H9 (cell line): ENCODE measurements at regions not wholly inside any gene's neighbourhood (a gene's known extent, or its start where the extent isn't known, plus 50 kb on each side); places are given as distances from the start of the nearest gene placed in this dataset.

ENCODE experiments used
- DNase-seq: peaks from one replicate; pipeline ENCODE4 v3.0.0-alpha.2; 2017
- H2AFZ ChIP-seq: one replicate; pipeline ENCODE4 v1.6.1; 2013; ENCODE audit warnings: mild to moderate bottlenecking, low read length, control low read depth, moderate library complexity
- H2AK5ac ChIP-seq: 2 replicates; pipeline ENCODE4 v1.6.1; 2013; ENCODE audit warnings: low read length, control low read depth, mixed read lengths; ENCODE audit not compliant: insufficient read length
- H2BK120ac ChIP-seq: one replicate; pipeline ENCODE4 v1.6.1; 2013; ENCODE audit warnings: low read depth, mild to moderate bottlenecking, low read length, control low read depth, inconsistent platforms; ENCODE audit not compliant: poor library complexity, severe bottlenecking
- H2BK12ac ChIP-seq: 2 replicates; pipeline ENCODE4 v1.6.1; 2013; ENCODE audit warnings: low read length, control low read depth, mixed read lengths, low read depth; ENCODE audit not compliant: insufficient read length
- H2BK15ac ChIP-seq: 2 replicates; pipeline ENCODE4 v1.6.1; 2013; ENCODE audit warnings: low read depth, low read length, control low read depth
- H2BK20ac ChIP-seq: one replicate; pipeline ENCODE4 v1.6.1; 2013; ENCODE audit warnings: low read depth, mild to moderate bottlenecking, low read length, control low read depth, inconsistent platforms; ENCODE audit not compliant: poor library complexity, severe bottlenecking
- H2BK5ac ChIP-seq: 2 replicates; pipeline ENCODE4 v1.6.1; 2013; ENCODE audit warnings: low read length, control low read depth, mixed read lengths; ENCODE audit not compliant: insufficient read length
- H3K14ac ChIP-seq: 2 replicates; pipeline ENCODE4 v1.6.1; 2013; ENCODE audit warnings: low read length, control low read depth; ENCODE audit not compliant: insufficient read depth
- H3K18ac ChIP-seq: 2 replicates; pipeline ENCODE4 v1.6.1; 2013; ENCODE audit warnings: low read depth, mild to moderate bottlenecking, mixed read lengths, low read length, control low read depth; ENCODE audit not compliant: insufficient read length
- H3K23ac ChIP-seq: 2 replicates; pipeline ENCODE4 v1.6.1; 2013; ENCODE audit warnings: low read length, control low read depth, mixed read lengths, low read depth; ENCODE audit not compliant: insufficient read length
- H3K23me2 ChIP-seq: 2 replicates; pipeline ENCODE4 v1.6.1; 2013; ENCODE audit warnings: low read depth, mild to moderate bottlenecking, mixed read lengths, low read length, control low read depth; ENCODE audit not compliant: insufficient read length, poor library complexity, severe bottlenecking
- H3K27ac ChIP-seq: 2 replicates; pipeline ENCODE4 v1.5.1; 2013; ENCODE audit warnings: low read length, control low read depth, mixed read lengths, low read depth; ENCODE audit not compliant: insufficient read length
- H3K27me3 ChIP-seq: 2 replicates; pipeline ENCODE4 v1.6.1; 2013; ENCODE audit warnings: low read length, control low read depth, inconsistent platforms; ENCODE audit not compliant: insufficient read depth
- H3K4ac ChIP-seq: 2 replicates; pipeline ENCODE4 v1.6.1; 2013; ENCODE audit warnings: low read depth, mild to moderate bottlenecking, control low read depth, inconsistent platforms, low read length, moderate library complexity
- H3K4me1 ChIP-seq: 2 replicates; pipeline ENCODE4 v1.6.1; 2013; ENCODE audit warnings: low read length, control low read depth, inconsistent platforms; ENCODE audit not compliant: insufficient read depth
- H3K4me2 ChIP-seq: 2 replicates; pipeline ENCODE4 v1.6.1; 2013; ENCODE audit warnings: low read length, control low read depth, mixed read lengths; ENCODE audit not compliant: insufficient read length, insufficient read depth
- H3K56ac ChIP-seq: 2 replicates; pipeline ENCODE4 v1.6.1; 2013; ENCODE audit warnings: low read depth, mild to moderate bottlenecking, mixed read lengths, low read length, control low read depth; ENCODE audit not compliant: insufficient read length
- H3K79me1 ChIP-seq: 2 replicates; pipeline ENCODE4 v1.6.1; 2013; ENCODE audit warnings: low read depth, mild to moderate bottlenecking, moderate library complexity, low read length, control low read depth, inconsistent platforms; ENCODE audit not compliant: insufficient read depth, poor library complexity, severe bottlenecking
- H3K79me2 ChIP-seq: 2 replicates; pipeline ENCODE4 v1.6.1; 2013; ENCODE audit warnings: low read length, control low read depth, inconsistent platforms; ENCODE audit not compliant: insufficient read depth
- H3K9ac ChIP-seq: 2 replicates; pipeline ENCODE4 v1.6.1; 2013; ENCODE audit warnings: low read length, control low read depth, mixed read lengths; ENCODE audit not compliant: insufficient read length; ENCODE audit errors: extremely low read depth
- H3K9me3 ChIP-seq: one replicate; pipeline ENCODE4 v1.6.1; 2013; ENCODE audit warnings: low read depth, low read length, inconsistent platforms; ENCODE audit not compliant: control insufficient read depth
- H3T11ph ChIP-seq: one replicate; pipeline ENCODE4 v1.6.1; 2013; ENCODE audit warnings: mild to moderate bottlenecking, low read length, control low read depth, inconsistent platforms
- H4K20me1 ChIP-seq: one replicate; pipeline ENCODE4 v1.6.1; 2013; ENCODE audit not compliant: control insufficient read depth, insufficient read length, insufficient read depth
- H4K5ac ChIP-seq: 2 replicates; pipeline ENCODE4 v1.6.1; 2013; ENCODE audit warnings: low read depth, mild to moderate bottlenecking, mixed read lengths, low read length, control low read depth; ENCODE audit not compliant: insufficient read length
- H4K8ac ChIP-seq: replicated peaks from 2 replicates; pipeline ENCODE4 v1.6.1; 2013; ENCODE audit warnings: low read length, control low read depth, mixed read lengths, low read depth; ENCODE audit not compliant: insufficient read length
- H4K91ac ChIP-seq: 2 replicates; pipeline ENCODE4 v1.6.1; 2013; ENCODE audit warnings: low read depth, mild to moderate bottlenecking, moderate library complexity, mixed read lengths, low read length, control low read depth; ENCODE audit not compliant: insufficient read length
- H3K27ac Mint-ChIP-seq, 3 experiments: 2 replicates in 2 of 3; 3 replicates in 1 of 3; pipeline ENCODE4 v1.8.0; 2020 to 2021; ENCODE audit warnings: mixed read lengths in 3 of 3, mild to moderate bottlenecking in 1 of 3, moderate library complexity in 1 of 3
- H3K27me3 Mint-ChIP-seq: 2 replicates; pipeline ENCODE4 v1.8.0; 2021; ENCODE audit warnings: low read depth, mild to moderate bottlenecking, moderate library complexity, mixed read lengths
- H3K36me3 Mint-ChIP-seq, 3 experiments: 2 replicates in 2 of 3; 3 replicates in 1 of 3; pipeline ENCODE4 v1.8.0; 2020 to 2021; ENCODE audit warnings: low read depth in 3 of 3, mixed read lengths in 3 of 3; ENCODE audit not compliant: insufficient read depth in 1 of 3
- H3K4me1 Mint-ChIP-seq, 2 experiments: 2 replicates each; pipeline ENCODE4 v1.8.0; 2020; ENCODE audit warnings: mixed read lengths in 2 of 2
- H3K4me3 Mint-ChIP-seq, 2 experiments: 2 replicates in 1 of 2; 3 replicates in 1 of 2; pipeline ENCODE4 v1.8.0; 2020 to 2021; ENCODE audit warnings: mild to moderate bottlenecking in 2 of 2, mixed read lengths in 2 of 2, moderate library complexity in 1 of 2
- H3K9me3 Mint-ChIP-seq, 2 experiments: 2 replicates in 1 of 2; 3 replicates in 1 of 2; pipeline ENCODE4 v1.8.0; 2020; ENCODE audit warnings: mild to moderate bottlenecking in 2 of 2, mixed read lengths in 2 of 2, moderate library complexity in 1 of 2
- CTCF ChIP-seq: fragments of 200-600 bp; sonication (generic); conservative IDR thresholded peaks from 3 replicates; pipeline ENCODE4 v1.8.0; 2021; ENCODE audit warnings: antibody characterized with exemption, mild to moderate bottlenecking
- WGBS: extraction: QIAGEN DNeasy Blood & Tissue Kit; methylation state at CpG from one replicate; pipeline ENCODE4 v1.1.7; 2013; ENCODE audit warnings: missing lambda C conversion rate, low lambda C conversion rate, mixed read lengths; ENCODE audit not compliant: insufficient read length; ENCODE audit errors: extremely low coverage; 5-methylcytosine and 5-hydroxymethylcytosine counted together

GRCh38 chr3:177795216-177795615 is 597.9 kb upstream of the TBL1XR1 start:
- H3K14ac ChIP-seq = no peak overlapping the region

More at GRCh38 chr3:177795216-177795615, 597.9 kb upstream of the TBL1XR1 start:
- Histone ChIP-seq H2AK5ac (no peak overlapping the region), H3K4me1 (no peaks in the 10 kb centered on the region), H2BK12ac (no peak overlapping the region), H4K5ac (no peak overlapping the region), H3K4me2 (no peak overlapping the region), H3K27me3 (no peaks in the 10 kb centered on the region), H3K79me2 (no peaks in the 10 kb centered on the region), H3K4ac (no peak overlapping the region), H2BK120ac (no peak overlapping the region), H3K18ac (no peak overlapping the region), H3K23ac (no peak overlapping the region), H2AFZ (no peak overlapping the region), H4K20me1 (no peaks in the 10 kb centered on the region), H4K8ac (no peak overlapping the region), H3K56ac (no peak overlapping the region), H3K9me3 (no peaks in the 10 kb centered on the region), H3T11ph (no peak overlapping the region), H3K79me1 (no peaks in the 10 kb centered on the region), H3K23me2 (no peaks in the 10 kb centered on the region), H3K9ac (no peak overlapping the region), H2BK20ac (no peak overlapping the region), H4K91ac (no peak overlapping the region), H2BK15ac (no peak overlapping the region), H2BK5ac (no peak overlapping the region), H3K27ac (no peak overlapping the region)
- DNase-seq = no peak
- WGBS = no CpG with 5 or more reads among the region's 1 CpG
- peaks cover 11 to 12% of the 10 kb centered on the region in 2 experiments for H3K4me1 Mint-ChIP-seq
- TF ChIP-seq CTCF = no peak
- no peaks in the 10 kb centered on the region for H3K9me3 Mint-ChIP-seq
- no peak overlapping the region for H3K4me3 Mint-ChIP-seq
- H3K27me3 Mint-ChIP-seq = no peaks in the 10 kb centered on the region
- H3K27ac Mint-ChIP-seq = no peak overlapping the region
- H3K36me3 Mint-ChIP-seq = no peaks in the 10 kb centered on the region
